ENCODE measurements at regions not wholly inside any gene's neighbourhood (a gene's known extent, or its start where the extent isn't known, plus 50 kb on each side); places are given as distances from the start of the nearest gene placed in this dataset.

DNA sequence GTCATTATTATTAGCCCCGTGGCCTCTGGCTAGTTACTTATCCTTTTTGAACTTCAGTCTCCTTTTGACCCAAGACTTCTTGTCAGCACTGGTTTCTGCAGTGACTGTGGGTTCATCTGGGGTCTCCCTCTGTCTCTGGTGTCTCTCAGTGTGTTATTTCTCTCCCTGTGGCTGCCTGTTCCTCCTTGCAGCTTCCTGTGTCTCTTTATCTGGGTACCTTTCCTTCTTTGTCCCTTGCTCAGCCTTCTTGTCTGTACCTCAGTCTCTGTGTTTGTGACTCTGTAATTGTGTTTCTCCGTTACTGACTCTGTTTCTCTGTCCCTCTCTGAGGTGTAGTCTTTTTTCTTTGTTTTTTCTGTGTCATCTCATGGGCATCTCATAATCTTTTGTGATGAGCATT is 102.6 kb upstream of the CDH11 start (continued):
- TF ChIP-seq, protein P1, sequence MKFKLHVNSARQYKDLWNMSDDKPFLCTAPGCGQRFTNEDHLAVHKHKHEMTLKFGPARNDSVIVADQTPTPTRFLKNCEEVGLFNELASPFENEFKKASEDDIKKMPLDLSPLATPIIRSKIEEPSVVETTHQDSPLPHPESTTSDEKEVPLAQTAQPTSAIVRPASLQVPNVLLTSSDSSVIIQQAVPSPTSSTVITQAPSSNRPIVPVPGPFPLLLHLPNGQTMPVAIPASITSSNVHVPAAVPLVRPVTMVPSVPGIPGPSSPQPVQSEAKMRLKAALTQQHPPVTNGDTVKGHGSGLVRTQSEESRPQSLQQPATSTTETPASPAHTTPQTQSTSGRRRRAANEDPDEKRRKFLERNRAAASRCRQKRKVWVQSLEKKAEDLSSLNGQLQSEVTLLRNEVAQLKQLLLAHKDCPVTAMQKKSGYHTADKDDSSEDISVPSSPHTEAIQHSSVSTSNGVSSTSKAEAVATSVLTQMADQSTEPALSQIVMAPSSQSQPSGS (CRISPR knock-in tag; IDR thresholded peaks at IDR 0.05) = no peak
- TF ChIP-seq PCBP2 (optimal IDR thresholded peaks at IDR 0.05; ENCODE audit: low read depth, low read length, poor library complexity, severe bottlenecking) (no peak), ZNF550 (CRISPR knock-in tag; IDR thresholded peaks at IDR 0.05; ENCODE audit: borderline replicate concordance) (no peak), JDP2 (CRISPR knock-in tag; IDR thresholded peaks at IDR 0.05; ENCODE audit: borderline replicate concordance) (no peak), ZNF660 (CRISPR knock-in tag; IDR thresholded peaks at IDR 0.05; ENCODE audit: borderline replicate concordance, low read depth) (no peak)
- TF ChIP-seq, protein P2, sequence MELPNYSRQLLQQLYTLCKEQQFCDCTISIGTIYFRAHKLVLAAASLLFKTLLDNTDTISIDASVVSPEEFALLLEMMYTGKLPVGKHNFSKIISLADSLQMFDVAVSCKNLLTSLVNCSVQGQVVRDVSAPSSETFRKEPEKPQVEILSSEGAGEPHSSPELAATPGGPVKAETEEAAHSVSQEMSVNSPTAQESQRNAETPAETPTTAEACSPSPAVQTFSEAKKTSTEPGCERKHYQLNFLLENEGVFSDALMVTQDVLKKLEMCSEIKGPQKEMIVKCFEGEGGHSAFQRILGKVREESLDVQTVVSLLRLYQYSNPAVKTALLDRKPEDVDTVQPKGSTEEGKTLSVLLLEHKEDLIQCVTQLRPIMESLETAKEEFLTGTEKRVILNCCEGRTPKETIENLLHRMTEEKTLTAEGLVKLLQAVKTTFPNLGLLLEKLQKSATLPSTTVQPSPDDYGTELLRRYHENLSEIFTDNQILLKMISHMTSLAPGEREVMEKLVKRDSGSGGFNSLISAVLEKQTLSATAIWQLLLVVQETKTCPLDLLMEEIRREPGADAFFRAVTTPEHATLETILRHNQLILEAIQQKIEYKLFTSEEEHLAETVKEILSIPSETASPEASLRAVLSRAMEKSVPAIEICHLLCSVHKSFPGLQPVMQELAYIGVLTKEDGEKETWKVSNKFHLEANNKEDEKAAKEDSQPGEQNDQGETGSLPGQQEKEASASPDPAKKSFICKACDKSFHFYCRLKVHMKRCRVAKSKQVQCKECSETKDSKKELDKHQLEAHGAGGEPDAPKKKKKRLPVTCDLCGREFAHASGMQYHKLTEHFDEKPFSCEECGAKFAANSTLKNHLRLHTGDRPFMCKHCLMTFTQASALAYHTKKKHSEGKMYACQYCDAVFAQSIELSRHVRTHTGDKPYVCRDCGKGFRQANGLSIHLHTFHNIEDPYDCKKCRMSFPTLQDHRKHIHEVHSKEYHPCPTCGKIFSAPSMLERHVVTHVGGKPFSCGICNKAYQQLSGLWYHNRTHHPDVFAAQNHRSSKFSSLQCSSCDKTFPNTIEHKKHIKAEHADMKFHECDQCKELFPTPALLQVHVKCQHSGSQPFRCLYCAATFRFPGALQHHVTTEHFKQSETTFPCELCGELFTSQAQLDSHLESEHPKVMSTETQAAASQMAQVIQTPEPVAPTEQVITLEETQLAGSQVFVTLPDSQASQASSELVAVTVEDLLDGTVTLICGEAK (IDR thresholded peaks at IDR 0.05) = no peak
- TF ChIP-seq, protein P2 (CRISPR knock-in tag; IDR thresholded peaks at IDR 0.05) = no peak
- TF ChIP-seq, protein P3, sequence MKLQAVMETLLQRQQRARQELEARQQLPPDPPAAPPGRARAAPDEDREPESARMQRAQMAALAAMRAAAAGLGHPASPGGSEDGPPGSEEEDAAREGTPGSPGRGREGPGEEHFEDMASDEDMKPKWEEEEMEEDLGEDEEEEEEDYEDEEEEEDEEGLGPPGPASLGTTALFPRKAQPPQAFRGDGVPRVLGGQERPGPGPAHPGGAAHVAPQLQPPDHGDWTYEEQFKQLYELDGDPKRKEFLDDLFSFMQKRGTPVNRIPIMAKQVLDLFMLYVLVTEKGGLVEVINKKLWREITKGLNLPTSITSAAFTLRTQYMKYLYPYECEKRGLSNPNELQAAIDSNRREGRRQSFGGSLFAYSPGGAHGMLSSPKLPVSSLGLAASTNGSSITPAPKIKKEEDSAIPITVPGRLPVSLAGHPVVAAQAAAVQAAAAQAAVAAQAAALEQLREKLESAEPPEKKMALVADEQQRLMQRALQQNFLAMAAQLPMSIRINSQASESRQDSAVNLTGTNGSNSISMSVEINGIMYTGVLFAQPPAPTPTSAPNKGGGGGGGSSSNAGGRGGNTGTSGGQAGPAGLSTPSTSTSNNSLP (IDR thresholded peaks at IDR 0.05; ENCODE audit: low read depth, low read length) = no peak
- TF ChIP-seq, protein P4, sequence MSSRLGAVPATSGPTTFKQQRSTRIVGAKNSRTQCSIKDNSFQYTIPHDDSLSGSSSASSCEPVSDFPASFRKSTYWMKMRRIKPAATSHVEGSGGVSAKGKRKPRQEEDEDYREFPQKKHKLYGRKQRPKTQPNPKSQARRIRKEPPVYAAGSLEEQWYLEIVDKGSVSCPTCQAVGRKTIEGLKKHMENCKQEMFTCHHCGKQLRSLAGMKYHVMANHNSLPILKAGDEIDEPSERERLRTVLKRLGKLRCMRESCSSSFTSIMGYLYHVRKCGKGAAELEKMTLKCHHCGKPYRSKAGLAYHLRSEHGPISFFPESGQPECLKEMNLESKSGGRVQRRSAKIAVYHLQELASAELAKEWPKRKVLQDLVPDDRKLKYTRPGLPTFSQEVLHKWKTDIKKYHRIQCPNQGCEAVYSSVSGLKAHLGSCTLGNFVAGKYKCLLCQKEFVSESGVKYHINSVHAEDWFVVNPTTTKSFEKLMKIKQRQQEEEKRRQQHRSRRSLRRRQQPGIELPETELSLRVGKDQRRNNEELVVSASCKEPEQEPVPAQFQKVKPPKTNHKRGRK (CRISPR knock-in tag; IDR thresholded peaks at IDR 0.05) = no peak
